ENCODE measurements at regions not wholly inside any gene's neighbourhood (a gene's known extent, or its start where the extent isn't known, plus 50 kb on each side); places are given as distances from the start of the nearest gene placed in this dataset.
A peak's percentile ranks its signal among the peaks of the same experiment; 100 is the strongest.

GRCh38 chr16:51464996-51465395 is 313.9 kb upstream of the SALL1 start:
- H3K4me3 ChIP-seq (ENCODE audit: low read depth, low read length): no peak overlapping the region
- peak; percentile 29 for DNase-seq (ENCODE audit: low read depth)
- TF ChIP-seq CTCF (IDR thresholded peaks at IDR 0.05; ENCODE audit: insufficient read depth, low read depth, low read length): no peak

- no peak for DNase-seq (ENCODE audit: low read depth)
- H3K4me3 ChIP-seq (ENCODE audit: low read depth, low read length): no peak overlapping the region
- TF ChIP-seq CTCF (IDR thresholded peaks at IDR 0.05; ENCODE audit: insufficient read depth, low read depth, low read length): no peak
Observed at GRCh38 chr16:51461255-51461654, 310.2 kb upstream of the SALL1 start.

GRCh38 chr16:51458356-51459140 is 307.5 kb upstream of the SALL1 start:
- H3K4me3 ChIP-seq (ENCODE audit: low read depth, low read length): no peak overlapping the region
- TF ChIP-seq CTCF (IDR thresholded peaks at IDR 0.05; ENCODE audit: insufficient read depth, low read depth, low read length): no peak
- DNase-seq (ENCODE audit: low read depth): no peak

GRCh38 chr16:51457775-51458174 is 306.7 kb upstream of the SALL1 start:
- H3K4me3 ChIP-seq (ENCODE audit: low read depth, low read length): no peak overlapping the region
- no peak for DNase-seq (ENCODE audit: low read depth)
- TF ChIP-seq CTCF (IDR thresholded peaks at IDR 0.05; ENCODE audit: insufficient read depth, low read depth, low read length): no peak

GRCh38 chr16:51455398-51455797 is 304.3 kb upstream of the SALL1 start:
- DNase-seq (ENCODE audit: low read depth): no peak
- no peak overlapping the region for H3K4me3 ChIP-seq (ENCODE audit: low read depth, low read length)
- no peak for TF ChIP-seq CTCF (IDR thresholded peaks at IDR 0.05; ENCODE audit: insufficient read depth, low read depth, low read length)

- no peak for TF ChIP-seq CTCF (IDR thresholded peaks at IDR 0.05; ENCODE audit: insufficient read depth, low read depth, low read length)
- H3K4me3 ChIP-seq (ENCODE audit: low read depth, low read length): no peak overlapping the region
- no peak for DNase-seq (ENCODE audit: low read depth)
Observed at GRCh38 chr16:51453251-51453650, 302.2 kb upstream of the SALL1 start.

GRCh38 chr16:51450909-51451308 is 299.8 kb upstream of the SALL1 start:
- TF ChIP-seq CTCF (IDR thresholded peaks at IDR 0.05; ENCODE audit: insufficient read depth, low read depth, low read length): no peak
- no peak for DNase-seq (ENCODE audit: low read depth)
- no peak overlapping the region for H3K4me3 ChIP-seq (ENCODE audit: low read depth, low read length)
